Endothelial cell of hepatic sinusoid (primary cell): ENCODE measurements at regions not wholly inside any gene's neighbourhood (a gene's known extent, or its start where the extent isn't known, plus 50 kb on each side); places are given as distances from the start of the nearest gene placed in this dataset.

Experiments
- in situ Hi-C: cut with HindIII; loops from 2 replicates; pipeline ENCODE4 v1.10.0; 2017; ENCODE audit warnings: low sequenced_read_pairs

DNA sequence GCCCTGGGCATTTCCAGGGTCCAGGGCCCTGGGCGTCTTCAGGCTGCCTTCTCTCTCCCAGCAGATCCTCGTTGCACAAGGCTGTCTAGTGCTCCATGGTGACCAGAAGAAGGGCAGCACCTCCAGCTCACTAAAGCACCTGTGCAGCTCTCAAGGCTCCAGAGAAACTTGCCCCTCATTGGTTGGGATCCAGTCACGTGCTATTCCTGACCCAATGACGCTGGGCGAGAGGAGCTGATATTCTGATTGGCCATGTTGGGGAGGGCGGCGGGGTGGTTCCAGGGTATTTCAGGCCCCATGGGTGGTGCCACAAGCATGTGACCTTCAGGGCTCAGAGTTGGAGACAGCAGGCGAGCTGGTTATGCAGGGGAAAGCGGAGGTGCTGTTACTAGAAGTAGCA, 309.1 kb downstream of the TOX3 start:
- in situ Hi-C loops, result no loop called here

DNA sequence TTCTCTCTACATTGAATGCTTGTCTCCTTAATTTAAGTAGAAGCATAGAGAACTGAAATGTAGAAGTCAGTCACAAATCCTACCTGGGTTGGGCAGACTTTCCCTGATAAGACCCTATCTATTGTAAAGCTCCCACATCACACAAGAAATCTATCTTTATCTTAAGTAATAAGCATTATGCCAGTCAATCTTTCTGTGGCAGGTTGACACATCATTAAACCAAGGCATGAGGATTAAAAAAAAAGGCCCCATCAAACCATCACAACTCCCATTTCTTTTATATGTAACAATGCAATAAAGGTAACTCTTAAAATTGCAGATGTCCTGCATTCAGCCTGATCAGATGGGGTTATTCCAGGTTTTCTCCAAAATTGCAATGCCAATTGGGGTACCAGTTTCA, 311.8 kb downstream of the TOX3 start:
- in situ Hi-C loops, result no loop called here

DNA sequence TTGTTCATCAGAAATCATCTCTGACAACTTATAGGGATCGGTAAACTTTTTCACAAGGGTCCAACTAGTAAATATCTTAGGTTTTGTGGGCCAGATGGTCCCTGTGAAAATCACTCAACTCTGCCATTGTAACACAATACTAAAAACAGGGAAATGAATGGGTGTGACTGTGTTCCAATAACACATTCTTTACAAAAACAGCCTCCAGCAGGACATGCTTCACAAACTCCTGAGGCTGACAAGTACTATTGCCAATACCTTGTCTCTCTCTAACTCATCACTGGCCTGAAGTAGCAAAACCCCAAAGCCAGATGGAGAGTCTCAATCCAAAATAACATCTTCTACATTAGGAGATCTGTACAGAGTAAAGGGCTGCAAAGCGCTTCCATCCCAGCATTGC, 312.3 kb downstream of the TOX3 start:
- in situ Hi-C loops, result no loop called here

DNA sequence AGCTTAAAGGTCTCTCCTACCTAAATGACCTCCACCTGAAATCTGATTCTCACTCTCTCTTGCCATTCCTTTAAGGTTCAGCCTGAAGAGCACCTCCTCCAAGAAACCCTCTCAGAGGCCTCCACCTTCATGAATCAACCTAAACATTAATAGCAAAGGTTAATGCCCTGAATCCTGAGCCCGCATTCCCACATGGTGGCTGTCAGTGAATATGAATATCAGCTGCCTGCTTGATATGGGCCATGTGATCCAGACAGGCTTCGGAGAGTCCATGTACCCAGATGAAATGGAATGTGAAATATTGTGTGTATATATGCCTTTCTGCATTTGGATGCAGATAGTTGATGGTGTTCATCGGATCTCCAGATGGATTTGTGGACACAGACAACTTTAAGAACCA, 317.5 kb downstream of the TOX3 start:
- in situ Hi-C loops, result no loop called here

DNA sequence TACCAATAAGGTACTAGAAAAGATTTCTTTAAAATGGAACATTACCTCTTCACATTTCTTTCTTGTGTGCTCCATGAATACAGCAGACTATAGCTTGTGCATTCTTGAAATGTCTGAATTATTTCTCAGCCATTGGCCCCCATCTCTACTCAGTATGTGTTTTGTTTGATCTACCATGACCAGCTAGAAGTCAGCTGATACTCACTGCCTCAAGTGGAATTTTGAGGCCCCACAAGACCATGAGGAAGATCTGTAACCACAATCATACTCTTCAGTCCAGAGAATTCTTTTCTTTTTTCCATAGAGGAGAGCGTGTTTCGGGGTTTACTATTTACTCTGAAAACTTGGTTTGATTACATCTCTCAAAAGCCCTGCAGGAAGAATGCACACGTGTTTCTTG, 319.1 kb downstream of the TOX3 start:
- in situ Hi-C loops, result no loop called here

DNA sequence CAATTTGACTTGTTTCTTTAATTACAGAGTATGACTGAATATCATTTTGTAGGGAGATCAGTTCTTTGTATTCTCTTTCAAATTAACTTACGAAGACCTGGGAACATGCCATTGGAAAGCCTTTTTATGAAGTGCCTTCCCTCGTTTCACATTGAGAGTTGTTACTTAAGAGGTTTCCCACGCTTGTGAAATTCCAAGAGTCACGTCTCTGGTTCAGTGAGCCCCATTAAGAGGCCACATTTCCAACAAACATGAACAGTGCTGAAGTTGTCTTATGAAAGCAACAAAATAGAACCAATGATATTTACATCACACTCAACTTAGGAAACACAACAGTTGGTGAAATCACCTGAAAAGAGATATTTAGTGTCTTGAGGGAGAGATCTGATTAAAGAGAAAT, 334.1 kb downstream of the TOX3 start:
- in situ Hi-C loops, result no loop called here

DNA sequence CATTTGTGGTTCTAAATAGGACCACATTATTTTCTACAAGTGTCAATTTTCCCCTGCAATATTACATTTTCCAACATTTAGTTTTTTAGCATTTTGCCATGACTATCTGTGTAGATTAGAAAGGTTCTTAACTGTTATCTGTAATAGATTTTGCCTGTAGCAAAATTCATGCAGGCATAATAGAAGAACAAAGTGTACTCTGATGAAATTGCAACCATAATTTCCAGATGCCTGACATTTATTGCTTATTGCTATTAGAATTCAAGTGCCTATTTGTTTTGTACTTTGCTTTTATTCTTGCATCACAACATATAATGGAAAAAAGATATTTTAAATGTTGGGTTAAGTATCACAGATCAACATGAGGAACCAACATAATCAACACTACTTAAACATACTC, 337.7 kb downstream of the TOX3 start:
- in situ Hi-C loops, result no loop called here

DNA sequence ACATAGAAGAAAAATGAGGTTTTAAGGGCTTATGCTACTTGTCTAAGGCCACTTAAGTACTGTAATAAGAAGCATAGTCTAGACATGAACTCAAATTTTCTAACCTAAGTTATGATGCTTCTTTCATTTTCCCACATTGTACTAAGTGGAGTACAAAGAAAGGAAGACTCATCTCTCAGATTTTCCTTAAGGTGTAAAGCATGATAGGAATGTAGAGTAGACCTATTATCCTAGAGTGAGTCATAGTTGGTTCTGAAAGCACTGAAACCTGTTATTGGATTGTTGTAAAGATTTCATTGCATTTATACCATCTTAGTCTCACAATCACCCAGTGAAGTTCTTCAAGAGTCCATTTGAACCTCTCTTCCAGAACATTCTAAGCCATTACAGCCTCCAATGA, 343.8 kb downstream of the TOX3 start:
- in situ Hi-C loops, result no loop called here

DNA sequence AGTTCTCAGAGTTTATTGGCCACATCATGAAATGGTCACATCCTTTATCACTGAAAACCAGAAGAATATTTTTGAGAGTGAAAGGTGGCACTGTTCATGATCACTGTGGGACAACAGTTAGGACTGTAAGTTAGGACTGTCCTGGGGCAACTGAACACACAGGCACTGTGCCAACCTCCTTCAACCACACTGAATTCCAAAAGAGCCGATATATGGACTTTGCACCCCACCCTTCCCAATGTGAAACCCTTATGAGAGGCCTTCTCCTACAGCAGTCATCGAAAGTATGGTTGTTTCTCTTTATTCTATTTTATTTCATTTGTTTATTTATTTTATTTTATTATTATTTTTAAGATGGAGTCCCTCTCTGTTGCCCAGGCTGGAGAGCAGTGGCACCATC, 353.5 kb downstream of the TOX3 start:
- in situ Hi-C loops, result no loop called here

DNA sequence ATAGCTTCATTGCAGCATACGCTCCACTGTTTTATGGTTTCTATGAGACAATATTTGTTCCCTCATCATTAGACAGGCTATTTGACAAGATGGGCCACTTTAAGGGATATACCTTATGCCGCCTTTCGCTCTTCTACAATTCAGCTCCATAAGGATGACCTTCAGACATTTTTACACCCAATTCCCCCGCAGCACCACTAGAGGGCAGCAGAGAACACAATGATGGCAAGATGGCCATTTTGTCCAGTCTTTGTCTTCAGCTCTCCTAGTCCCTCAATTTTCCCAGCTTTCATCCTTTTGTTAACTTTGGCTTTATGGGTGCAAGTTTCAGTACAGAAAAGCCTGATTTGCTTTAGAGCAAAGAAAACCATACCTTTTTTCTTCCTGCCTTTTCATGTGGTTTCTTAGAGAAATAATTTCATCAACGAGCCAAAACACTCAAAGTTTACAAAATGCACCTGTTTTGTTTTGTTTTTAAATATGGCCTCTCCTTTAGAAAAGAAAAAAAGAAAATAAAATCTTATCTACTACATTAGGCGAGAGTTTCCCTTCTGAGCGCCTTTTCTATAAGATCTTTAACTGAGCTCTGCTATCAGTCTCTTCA, 355.3 kb downstream of the TOX3 start:
- in situ Hi-C loops, result no loop called here

DNA sequence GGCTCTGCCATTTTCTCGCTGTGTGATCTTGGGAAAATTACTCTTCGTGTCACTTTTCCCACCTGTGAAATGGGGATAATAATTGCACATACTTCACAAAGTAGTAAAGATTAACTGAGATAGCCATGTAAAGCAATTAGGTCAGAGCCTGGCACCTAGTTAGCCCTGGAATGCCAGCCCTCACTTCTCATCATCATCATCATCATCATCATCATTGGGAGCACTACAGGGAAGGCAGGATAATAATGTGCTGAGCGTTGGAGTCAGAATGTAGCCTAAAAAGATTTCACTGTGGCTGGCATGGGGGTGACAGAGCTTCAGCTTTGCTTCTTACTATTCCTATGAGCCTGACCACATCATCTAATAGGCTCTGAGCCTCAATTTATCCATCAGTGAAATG, 362.6 kb downstream of the TOX3 start:
- in situ Hi-C loops, result no loop called here

DNA sequence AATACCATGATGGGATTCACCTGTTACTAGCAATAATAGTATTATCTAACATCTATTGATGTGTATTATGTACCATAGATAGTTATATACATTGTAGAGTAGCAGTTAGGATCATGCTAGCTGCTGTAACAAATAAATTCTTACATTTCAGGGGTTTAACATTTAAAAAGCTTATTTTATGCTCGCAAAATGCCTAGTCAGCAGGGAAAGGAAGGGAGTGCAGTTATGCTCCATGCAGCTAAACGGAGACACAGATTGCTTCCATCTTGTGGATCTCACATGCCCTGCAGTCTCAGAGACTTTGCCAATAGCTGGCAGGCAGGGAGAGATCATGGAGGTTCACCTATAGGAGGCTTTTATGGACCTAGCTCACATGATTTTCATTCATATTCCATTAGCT, 364.1 kb downstream of the TOX3 start:
- in situ Hi-C loops, result no loop called here

DNA sequence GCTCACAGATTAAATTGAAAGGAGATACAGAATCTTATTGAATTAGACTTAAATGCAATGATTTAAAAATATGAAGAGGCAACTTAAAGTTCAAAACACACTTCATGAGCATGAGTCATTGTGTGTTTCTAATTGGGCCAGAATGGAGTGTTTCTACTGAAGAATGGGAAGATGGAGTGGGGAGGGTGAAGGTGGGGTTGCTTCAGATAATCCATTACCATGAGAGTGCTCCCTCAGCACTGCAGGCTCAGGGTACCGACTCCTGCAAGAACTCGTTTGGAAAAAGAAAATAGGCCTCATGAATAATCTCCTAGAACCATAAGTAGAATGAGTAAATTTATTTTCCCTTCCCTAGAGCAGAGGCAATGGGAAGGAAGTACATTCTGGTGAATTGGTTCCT, 372.8 kb downstream of the TOX3 start:
- in situ Hi-C loops, result no loop called here

DNA sequence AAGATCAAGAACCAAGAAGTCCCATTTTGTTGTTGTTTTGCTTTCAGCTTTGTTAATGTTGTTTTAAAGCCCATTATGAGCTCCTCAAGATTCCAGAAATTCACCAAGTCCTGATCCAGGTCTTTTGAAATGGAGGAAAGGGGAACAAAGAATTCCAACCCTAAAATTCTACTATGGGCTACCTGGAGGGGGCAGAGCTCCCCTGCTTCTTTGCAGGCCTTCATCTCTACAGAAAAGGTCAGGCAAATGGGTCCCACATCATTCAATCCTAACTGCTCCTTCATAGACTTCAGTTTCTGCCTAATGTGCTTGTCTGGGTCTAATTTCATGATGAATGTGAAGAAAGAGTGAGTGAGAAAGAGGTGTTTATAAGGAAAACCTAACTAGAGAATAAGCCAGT, 375.5 kb downstream of the TOX3 start:
- in situ Hi-C loops, result no loop called here

DNA sequence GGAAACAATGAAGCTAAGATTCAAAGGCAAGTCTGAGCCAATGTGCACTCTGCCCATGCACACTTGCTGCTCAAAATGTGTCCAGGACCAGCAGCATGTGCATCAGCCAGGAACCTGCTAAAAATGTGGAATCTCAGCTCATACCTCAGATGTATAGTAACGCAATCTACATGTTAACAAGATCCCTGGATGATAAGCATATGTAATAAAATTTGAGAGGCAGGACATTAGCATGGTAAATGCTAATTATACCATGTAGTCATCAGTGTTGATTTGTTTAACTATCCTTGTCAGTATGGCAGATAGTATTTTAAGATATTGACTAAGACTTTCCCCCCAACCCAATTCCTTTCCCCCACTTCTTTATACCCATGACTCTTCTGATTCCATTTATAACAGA, 379.6 kb downstream of the TOX3 start:
- in situ Hi-C loops, result no loop called here

DNA sequence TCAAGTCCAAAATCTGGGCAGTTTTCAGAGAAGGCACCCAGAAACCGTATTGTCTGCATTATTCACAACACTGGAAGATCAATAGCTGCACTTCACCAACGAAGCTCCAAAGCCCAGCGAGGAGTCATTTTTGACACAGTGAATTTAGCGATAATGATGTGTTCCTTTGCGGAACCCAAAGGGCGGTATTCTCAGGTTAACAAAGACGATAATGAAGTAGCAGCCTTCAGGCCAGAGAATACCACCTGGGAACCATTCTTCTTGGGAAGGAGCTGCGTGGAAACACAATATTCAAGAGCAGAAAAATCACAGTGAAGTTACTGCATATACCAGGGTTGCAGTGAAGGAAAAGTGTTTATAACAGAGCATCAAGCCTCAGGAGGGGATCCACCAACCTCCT, 381.0 kb downstream of the TOX3 start:
- in situ Hi-C loops, result no loop called here

DNA sequence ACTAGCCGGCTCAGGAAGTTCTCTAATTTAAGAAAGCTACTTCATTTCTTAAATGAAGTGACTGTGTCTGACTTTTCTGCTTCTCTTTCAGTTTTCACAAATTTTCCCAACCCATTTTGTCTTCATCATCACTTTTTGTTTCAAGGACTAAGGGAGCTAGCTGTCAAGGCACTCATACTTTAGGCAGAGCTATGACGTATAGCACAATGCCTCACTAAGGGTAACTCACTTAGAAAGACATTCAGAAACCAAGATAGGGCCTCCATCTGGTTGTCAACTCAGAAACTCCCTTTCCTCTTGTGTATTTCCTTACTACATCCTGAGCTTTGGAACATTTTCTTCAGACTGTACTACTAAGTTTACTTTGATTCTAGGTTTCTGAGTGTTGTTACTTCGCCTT, 397.9 kb downstream of the TOX3 start:
- in situ Hi-C loops, result no loop called here

DNA sequence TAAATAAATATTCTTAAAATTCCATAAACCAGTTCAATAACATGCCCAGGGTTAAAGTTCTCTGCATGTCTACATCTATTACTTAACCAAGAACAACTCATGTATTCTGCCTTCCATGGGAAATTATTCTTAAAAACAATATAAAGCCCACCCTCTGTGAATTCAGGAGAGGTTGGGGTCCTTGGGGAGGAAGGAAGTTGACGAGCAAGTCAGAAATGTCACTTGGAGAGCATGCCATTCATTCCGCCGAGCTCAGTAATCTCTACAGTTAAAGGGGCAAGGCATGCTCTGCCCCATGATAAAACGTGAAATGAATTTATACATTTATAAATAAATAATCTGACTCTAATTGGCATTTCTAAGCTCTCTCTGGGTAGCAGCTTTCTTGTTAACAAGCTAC, 405.1 kb downstream of the TOX3 start:
- in situ Hi-C loops, result no loop called here

DNA sequence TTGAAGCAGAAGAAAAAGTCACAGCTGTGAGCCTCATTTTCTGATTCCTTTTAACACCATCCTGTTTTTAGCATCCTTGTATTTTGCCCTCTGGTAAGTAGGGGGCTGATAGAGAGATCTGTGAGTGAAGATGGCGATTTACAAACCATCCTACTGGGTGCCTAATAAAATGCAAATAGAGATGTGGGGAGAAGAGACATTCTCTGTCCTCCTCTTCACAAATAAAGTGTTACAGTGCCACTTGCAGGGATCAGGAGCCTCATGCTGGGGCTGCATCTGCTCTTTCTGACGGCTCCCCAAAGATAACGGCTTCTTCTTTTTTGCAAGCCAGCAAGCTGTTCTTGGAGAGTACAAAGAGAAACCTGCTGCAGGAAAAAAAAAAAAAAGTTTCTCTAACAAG, 418.6 kb downstream of the TOX3 start:
- in situ Hi-C loops, result no loop called here

DNA sequence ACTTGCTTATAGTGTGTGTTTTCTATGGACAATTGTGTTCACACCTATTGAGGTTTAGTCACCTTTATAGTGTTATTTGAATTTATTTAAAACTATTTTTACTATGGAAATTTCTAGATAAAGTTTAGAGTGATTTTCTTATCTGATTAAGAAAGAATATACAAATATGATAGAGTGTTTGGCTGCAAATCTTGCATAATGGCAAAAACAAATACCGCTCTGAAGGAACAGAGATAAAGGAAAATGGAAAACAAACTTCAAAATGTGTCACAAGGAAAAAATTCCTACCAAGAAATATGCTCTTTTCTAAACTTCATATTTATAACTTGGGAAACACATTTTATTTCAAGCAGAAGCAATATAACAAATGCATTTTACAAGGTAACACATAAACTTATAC, 423.1 kb downstream of the TOX3 start:
- in situ Hi-C loops, result no loop called here

DNA sequence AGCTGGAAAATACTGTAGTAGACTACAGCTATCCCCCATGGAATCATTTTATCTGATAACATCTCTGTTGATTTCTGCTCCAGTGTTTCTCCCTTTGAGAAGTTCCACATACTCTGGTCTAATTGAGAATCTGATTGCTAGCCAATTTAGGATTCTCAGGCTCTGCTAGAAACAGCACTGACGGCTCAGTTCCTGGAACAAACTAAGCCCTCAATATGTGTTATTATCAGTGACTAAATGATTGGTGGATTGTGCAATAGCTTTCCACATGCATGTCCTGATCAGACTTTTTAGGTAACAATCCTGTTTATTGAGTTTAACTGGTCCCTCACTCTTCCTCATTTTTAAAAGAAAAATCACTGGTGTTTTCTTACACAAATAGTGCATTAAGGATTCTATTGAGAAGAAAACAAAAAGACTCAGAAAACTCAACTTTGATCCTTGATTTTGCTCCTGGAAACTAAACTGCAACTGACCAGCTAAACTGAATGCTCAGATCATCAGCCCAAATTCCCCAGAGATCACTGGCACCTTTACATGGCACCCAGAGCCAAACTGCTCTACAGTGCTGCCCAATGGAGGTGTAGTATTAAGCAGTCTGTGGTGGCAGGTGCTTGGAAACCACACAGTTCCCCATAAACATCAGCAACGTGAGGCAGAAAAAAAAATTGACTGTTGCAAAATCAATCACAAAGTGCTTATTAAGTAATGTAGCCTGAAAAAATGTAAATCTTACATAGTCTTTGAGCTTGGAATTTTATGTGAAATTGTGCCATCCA, 423.7 kb downstream of the TOX3 start:
- in situ Hi-C loops, result no loop called here

DNA sequence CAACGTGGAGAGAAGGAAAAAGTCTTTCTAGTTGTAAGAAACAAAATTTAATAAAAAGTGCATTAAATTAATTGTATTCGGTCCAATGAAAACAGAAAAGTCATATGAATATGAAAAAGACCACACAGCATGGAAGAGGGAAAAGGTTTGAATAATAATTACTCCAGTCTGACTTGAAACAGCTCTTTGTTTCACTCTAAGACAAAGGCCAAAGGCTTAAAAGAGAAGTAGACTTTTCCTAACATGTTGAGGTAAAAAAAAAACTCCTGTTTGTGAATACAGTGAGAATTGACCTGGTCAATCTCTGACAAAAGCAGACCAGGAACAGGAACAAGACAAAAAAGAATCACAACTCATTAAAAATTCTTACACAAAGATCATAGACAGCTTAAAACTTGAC, 429.8 kb downstream of the TOX3 start:
- in situ Hi-C loops, result no loop called here

DNA sequence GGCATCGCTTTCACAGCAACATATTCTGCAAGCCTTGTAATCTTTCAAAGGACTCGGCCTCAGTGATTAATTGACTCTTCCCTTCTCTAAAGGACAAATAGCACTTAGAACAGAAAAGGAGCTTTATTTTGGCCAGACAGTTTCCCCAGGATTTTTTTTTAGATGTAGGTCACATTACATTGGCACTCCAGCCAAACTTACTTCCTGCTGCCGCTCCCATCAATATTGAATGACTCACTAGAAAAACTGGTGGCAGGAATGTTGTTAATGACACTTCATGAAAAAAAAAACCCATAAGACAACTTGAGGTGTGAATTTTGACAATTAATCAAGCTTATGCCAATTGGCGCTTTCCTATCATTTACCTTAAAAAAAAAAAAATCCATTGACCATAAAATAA, 432.6 kb downstream of the TOX3 start:
- in situ Hi-C loops, result no loop called here
